Tibial nerve (tissue), 3 donors: ENCODE measurements at regions not wholly inside any gene's neighbourhood (a gene's known extent, or its start where the extent isn't known, plus 50 kb on each side); places are given as distances from the start of the nearest gene placed in this dataset.

Source experiments
- CTCF ChIP-seq, 5 experiments: fragments of 200-600 bp in 3 of 5; fragments of 450-650 bp in 2 of 5; sonication (generic) in 3 of 5; IDR thresholded peaks; one replicate each; pipeline ENCODE4 v1.5.1; 2016 to 2019; ENCODE audit warnings: antibody characterized with exemption in 5 of 5, mild to moderate bottlenecking in 3 of 5, moderate library complexity in 2 of 5
- POLR2A ChIP-seq, 2 donors: fragments of 450-650 bp; IDR thresholded peaks; one replicate each; pipeline ENCODE4 v1.6.1; 2017; ENCODE audit warnings: antibody characterized with exemption in 2 of 2, mild to moderate bottlenecking in 2 of 2, moderate library complexity in 2 of 2

GRCh38 chr3:178393824-178394223, 142.4 kb upstream of the KCNMB2 start:
- no peak for TF ChIP-seq CTCF (IDR thresholded peaks at IDR 0.05)
- no peak for TF ChIP-seq POLR2A (IDR thresholded peaks at IDR 0.05)
